ENCODE measurements at regions not wholly inside any gene's neighbourhood (a gene's known extent, or its start where the extent isn't known, plus 50 kb on each side); places are given as distances from the start of the nearest gene placed in this dataset.

- Mint-ChIP-seq H3K9me3 (no peaks in the 10 kb centered on the region), H3K27ac (no peak overlapping the region), H3K4me3 (no peak overlapping the region), H3K27me3 (ENCODE audit: low read depth) (no peaks in the 10 kb centered on the region), H3K36me3 (ENCODE audit: insufficient read depth in 1 of 3, low read depth in 3 of 3) (no peaks in the 10 kb centered on the region), H3K4me1 (no peaks in the 10 kb centered on the region)
- Histone ChIP-seq H4K5ac (ENCODE audit: insufficient read length, low read depth, low read length) (no peak overlapping the region), H3K4me1 (ENCODE audit: insufficient read depth, low read length) (no peaks in the 10 kb centered on the region), H3K4me2 (ENCODE audit: insufficient read depth, insufficient read length, low read length) (no peak overlapping the region), H2BK5ac (ENCODE audit: insufficient read length, low read length) (no peak overlapping the region), H4K20me1 (ENCODE audit: control insufficient read depth, insufficient read depth, insufficient read length) (no peaks in the 10 kb centered on the region), H3K14ac (ENCODE audit: insufficient read depth, low read length) (no peak overlapping the region), H3K27me3 (ENCODE audit: insufficient read depth, low read length) (no peaks in the 10 kb centered on the region), H4K91ac (ENCODE audit: insufficient read length, low read depth, low read length) (no peak overlapping the region), H2AK5ac (ENCODE audit: insufficient read length, low read length) (no peak overlapping the region), H3K9me3 (ENCODE audit: control insufficient read depth, low read depth, low read length) (no peaks in the 10 kb centered on the region), H2BK120ac (ENCODE audit: low read depth, low read length, poor library complexity, severe bottlenecking) (no peak overlapping the region), H3K79me1 (ENCODE audit: insufficient read depth, low read depth, low read length, poor library complexity, severe bottlenecking) (no peaks in the 10 kb centered on the region), H2BK12ac (ENCODE audit: insufficient read length, low read depth, low read length) (no peak overlapping the region), H3K79me2 (ENCODE audit: insufficient read depth, low read length) (no peaks in the 10 kb centered on the region), H3T11ph (ENCODE audit: low read length) (no peak overlapping the region), H3K9ac (ENCODE audit: extremely low read depth, insufficient read length, low read length) (no peak overlapping the region), H3K18ac (ENCODE audit: insufficient read length, low read depth, low read length) (no peak overlapping the region), H3K4ac (ENCODE audit: low read depth, low read length) (no peak overlapping the region), H2BK20ac (ENCODE audit: low read depth, low read length, poor library complexity, severe bottlenecking) (no peak overlapping the region), H3K56ac (ENCODE audit: insufficient read length, low read depth, low read length) (no peak overlapping the region), H3K23ac (ENCODE audit: insufficient read length, low read depth, low read length) (no peak overlapping the region), H4K8ac (replicated peaks; ENCODE audit: insufficient read length, low read depth, low read length) (no peak overlapping the region), H2BK15ac (ENCODE audit: low read depth, low read length) (no peak overlapping the region), H2AFZ (ENCODE audit: low read length) (no peak overlapping the region), H3K23me2 (ENCODE audit: insufficient read length, low read depth, low read length, poor library complexity, severe bottlenecking) (no peaks in the 10 kb centered on the region), H3K27ac (ENCODE audit: insufficient read length, low read depth, low read length) (no peak overlapping the region)
- TF ChIP-seq CTCF (conservative IDR thresholded peaks at IDR 0.05) = no peak
- no peak for DNase-seq
Measured at GRCh38 chr5:51024263-51024662, 357.8 kb downstream of the PARP8 start.
